Chondrocyte (in vitro differentiated cells): ENCODE measurements at regions not wholly inside any gene's neighbourhood (a gene's known extent, or its start where the extent isn't known, plus 50 kb on each side); places are given as distances from the start of the nearest gene placed in this dataset.

Experiments
- DNase-seq: peaks from one replicate; pipeline ENCODE4 v3.0.0; 2021; ENCODE audit warnings: mixed read lengths, low spot score
- H3K27ac Mint-ChIP-seq: one replicate; pipeline ENCODE4 v1.8.0; 2021; ENCODE audit warnings: mild to moderate bottlenecking, moderate library complexity, mixed read lengths; ENCODE audit not compliant: unreplicated experiment
- H3K27me3 Mint-ChIP-seq: 2 replicates; pipeline ENCODE4 v1.8.0; 2021; ENCODE audit warnings: low read depth, mixed read lengths
- H3K36me3 Mint-ChIP-seq: 2 replicates; pipeline ENCODE4 v1.8.0; 2021; ENCODE audit warnings: low read depth, mixed read lengths
- H3K4me1 Mint-ChIP-seq: 2 replicates; pipeline ENCODE4 v1.8.0; 2021; ENCODE audit warnings: low read depth, mild to moderate bottlenecking, mixed read lengths
- H3K4me3 Mint-ChIP-seq: one replicate; pipeline ENCODE4 v1.8.0; 2021; ENCODE audit warnings: mild to moderate bottlenecking, moderate library complexity, mixed read lengths; ENCODE audit not compliant: unreplicated experiment
- H3K9me3 Mint-ChIP-seq: 2 replicates; pipeline ENCODE4 v1.8.0; 2021; ENCODE audit warnings: low read depth, mixed read lengths
- CTCF ChIP-seq: fragments of 200-600 bp; sonication (generic); IDR thresholded peaks from 2 replicates; pipeline ENCODE4 v1.5.0; 2021; ENCODE audit warnings: antibody characterized with exemption, mild to moderate bottlenecking, moderate library complexity

- Mint-ChIP-seq H3K36me3 (peaks cover 3% of the 10 kb centered on the region), H3K4me1 (no peaks in the 10 kb centered on the region), H3K4me3 (no peak overlapping the region), H3K27me3 (peaks cover 6% of the 10 kb centered on the region), H3K9me3 (peaks cover 7% of the 10 kb centered on the region), H3K27ac (no peak overlapping the region)
- no peak for DNase-seq
- TF ChIP-seq CTCF = no peak
These were observed 76.5 kb upstream of the ALDH1A3 start for GRCh38 chr15:100803171-100803440.

- Mint-ChIP-seq H3K27me3 (no peaks in the 10 kb centered on the region), H3K9me3 (no peaks in the 10 kb centered on the region), H3K4me3 (no peak overlapping the region), H3K36me3 (no peaks in the 10 kb centered on the region), H3K27ac (no peak overlapping the region), H3K4me1 (peaks cover 5% of the 10 kb centered on the region)
- TF ChIP-seq CTCF = no peak
- no peak for DNase-seq
These were observed 73.5 kb upstream of the ALDH1A3 start for GRCh38 chr15:100806157-100806556.

- Mint-ChIP-seq H3K4me1 (peaks cover 5% of the 10 kb centered on the region), H3K27me3 (no peaks in the 10 kb centered on the region), H3K27ac (no peak overlapping the region), H3K9me3 (no peaks in the 10 kb centered on the region), H3K36me3 (no peaks in the 10 kb centered on the region), H3K4me3 (no peak overlapping the region)
- no peak for TF ChIP-seq CTCF
- DNase-seq = no peak
These were observed 72.6 kb upstream of the ALDH1A3 start for GRCh38 chr15:100807028-100807427.

GRCh38 chr15:100808691-100809090 lies 70.9 kb upstream of the ALDH1A3 start:
- Mint-ChIP-seq H3K4me1 (peaks cover 5% of the 10 kb centered on the region), H3K36me3 (no peaks in the 10 kb centered on the region), H3K4me3 (no peak overlapping the region), H3K27me3 (no peaks in the 10 kb centered on the region), H3K27ac (no peak overlapping the region), H3K9me3 (peaks cover 5% of the 10 kb centered on the region)
- no peak for TF ChIP-seq CTCF
- no peak for DNase-seq

GRCh38 chr15:100809151-100809550 lies 70.5 kb upstream of the ALDH1A3 start:
- H3K9me3 Mint-ChIP-seq = peaks cover 5% of the 10 kb centered on the region
- no peaks in the 10 kb centered on the region for H3K27me3 Mint-ChIP-seq
- H3K4me3 Mint-ChIP-seq = no peak overlapping the region
- no peak for TF ChIP-seq CTCF
- no peak overlapping the region for H3K27ac Mint-ChIP-seq
- no peaks in the 10 kb centered on the region for H3K36me3 Mint-ChIP-seq
- no peak for DNase-seq
- peaks cover 5% of the 10 kb centered on the region for H3K4me1 Mint-ChIP-seq
